Head of caudate nucleus (tissue), 42 donors: ENCODE measurements at regions not wholly inside any gene's neighbourhood (a gene's known extent, or its start where the extent isn't known, plus 50 kb on each side); places are given as distances from the start of the nearest gene placed in this dataset.
"Not testable (repeated sequence)": the region's sequence is repeated elsewhere in the genome, so short reads cannot be mapped to it uniquely, and the experiment has no call there.

ENCODE experiments used
- DNase-seq, 42 donors: peaks; one replicate each; pipeline versions ENCODE4 v3.0.0 to v3.0.0-alpha.2; 2020 to 2021; ENCODE audit warnings: mixed read lengths in 7 of 42
- intact Hi-C: fragments of 100-400 bp; cut with DNase I; formaldehyde crosslinking; loops from one replicate; pipeline ENCODE4 v1.15.0; 2022

- intact Hi-C loops: no loop called here
- no peak for DNase-seq
These were observed 451.5 kb downstream of the TENT5A start for GRCh38 chr6:81300961-81301360.

- intact Hi-C loops: no loop called here
- DNase-seq: no peak
These were observed 453.7 kb downstream of the TENT5A start for GRCh38 chr6:81298751-81299150.

DNA sequence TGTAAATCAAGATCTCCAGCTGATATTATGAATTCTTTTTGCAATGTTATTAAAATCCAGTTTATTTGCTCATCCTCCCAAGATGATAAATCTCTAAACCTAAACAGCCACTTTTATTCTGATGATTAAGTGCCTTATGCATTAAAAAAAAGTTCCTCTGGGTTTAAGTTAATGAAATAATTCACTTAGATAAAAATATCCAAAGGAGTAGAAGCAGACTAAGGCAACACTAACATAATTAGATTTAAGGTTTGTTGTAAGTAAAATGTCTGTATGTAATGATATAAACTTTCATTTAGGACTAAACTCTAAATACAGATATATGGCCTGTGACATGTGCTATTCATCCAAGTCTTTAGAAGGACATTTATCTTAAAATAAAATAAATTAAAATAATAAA, 457.2 kb downstream of the TENT5A start:
- intact Hi-C loops: no loop called here
- no peak for DNase-seq

- intact Hi-C loops: no loop called here
- DNase-seq: no peak
These were observed 458.6 kb downstream of the TENT5A start for GRCh38 chr6:81293896-81294295.

GRCh38 chr6:81289229-81289628, 463.3 kb downstream of the TENT5A start:
- no peak for DNase-seq
- intact Hi-C loops: no loop called here

GRCh38 chr6:81265106-81265505, 487.4 kb downstream of the TENT5A start:
- DNase-seq: no peak
- intact Hi-C loops: no loop called here

- intact Hi-C loops: no loop called here
These were observed 488.8 kb downstream of the TENT5A start for GRCh38 chr6:81263531-81264168.

DNA sequence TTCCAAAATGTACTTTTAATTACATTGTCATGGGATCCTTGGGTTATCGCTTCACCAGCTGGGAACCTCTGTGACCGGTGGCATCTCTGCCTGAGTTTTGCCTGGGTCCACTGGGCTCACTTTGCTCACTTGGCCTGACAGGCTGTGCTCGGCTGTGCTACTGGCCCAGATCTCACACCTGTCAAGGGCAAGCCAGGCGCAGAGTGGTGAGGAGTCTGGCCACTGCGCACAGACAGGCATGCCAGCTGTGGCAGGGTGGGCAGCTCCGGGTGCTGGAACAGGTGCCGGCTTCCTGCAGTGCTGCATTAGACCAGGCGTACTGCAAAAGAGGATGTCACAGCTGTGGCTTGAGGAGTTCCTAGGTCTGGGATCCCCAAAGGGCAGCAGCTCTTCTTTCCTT, 489.8 kb downstream of the TENT5A start:
- no peak for DNase-seq
- intact Hi-C loops: no loop called here

More at GRCh38 chr6:81263531-81264168, 488.8 kb downstream of the TENT5A start:
- DNase-seq: no peak

DNA sequence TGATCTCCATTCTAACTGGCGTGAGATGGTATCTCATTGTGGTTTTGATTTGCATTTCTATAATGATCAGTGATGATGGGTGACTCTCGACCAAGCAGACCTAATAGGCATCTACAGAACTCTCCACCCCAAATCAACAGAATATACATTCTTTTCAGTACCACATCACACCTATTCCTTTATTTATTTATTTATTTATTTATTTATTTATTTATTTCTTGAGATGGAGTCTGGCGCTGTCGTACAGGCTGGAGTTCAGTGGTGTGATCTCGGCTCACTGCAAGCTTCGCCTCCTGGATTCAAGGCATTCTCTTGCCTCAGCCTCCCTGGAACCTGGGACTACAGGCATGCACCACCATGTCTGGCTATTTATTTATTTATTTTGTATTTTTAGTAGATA, 496.3 kb downstream of the TENT5A start:
- intact Hi-C loops: not testable (repeated sequence)

DNA sequence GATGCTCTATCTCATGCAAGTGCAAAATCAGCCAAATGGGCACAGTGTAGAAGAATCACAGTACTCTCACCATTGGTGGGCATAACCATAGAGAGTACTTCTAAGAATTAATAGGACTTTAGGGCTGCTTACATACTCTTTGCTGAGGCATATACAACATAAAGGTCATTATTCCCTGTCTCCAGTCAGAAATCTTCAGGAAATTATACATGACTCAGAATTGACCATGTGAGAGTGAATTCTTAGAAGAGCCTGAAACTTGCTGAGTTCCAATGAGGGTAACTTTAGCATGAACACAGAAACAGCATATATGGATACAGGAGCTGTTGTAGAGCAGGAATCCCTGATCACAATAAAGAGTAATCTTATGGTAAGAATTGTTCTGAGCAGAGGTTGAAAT, 498.7 kb downstream of the TENT5A start:
- DNase-seq: no peak
- intact Hi-C loops: no loop called here

More for the DNA sequence above, 496.3 kb downstream of the TENT5A start:
- DNase-seq: not testable (repeated sequence)

GRCh38 chr6:81252231-81252630, 500.2 kb downstream of the TENT5A start:
- no peak for DNase-seq
- intact Hi-C loops: no loop called here

DNA sequence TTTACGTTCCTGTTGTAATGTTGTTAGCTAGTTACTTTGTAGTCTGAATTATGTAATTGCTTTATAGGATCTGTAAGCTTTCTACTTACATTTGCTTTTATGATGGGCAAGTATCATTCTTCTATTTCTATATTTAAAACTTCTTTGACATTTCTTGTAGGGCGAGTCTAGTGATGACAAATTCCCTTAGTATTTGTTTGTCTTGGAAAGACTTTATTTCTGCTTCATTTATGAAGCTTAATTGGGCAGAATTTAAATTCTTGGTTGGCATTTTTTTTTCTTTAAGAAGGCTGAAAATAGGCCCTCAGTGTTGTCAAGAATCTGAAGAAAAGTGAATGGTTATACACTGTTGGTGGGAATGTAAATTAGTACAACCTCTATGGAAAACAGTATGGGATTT, 506.3 kb downstream of the TENT5A start:
- no peak for DNase-seq
- intact Hi-C loops: no loop called here

GRCh38 chr6:81242624-81243023, 509.9 kb downstream of the TENT5A start:
- DNase-seq: no peak
- intact Hi-C loops: no loop called here

DNA sequence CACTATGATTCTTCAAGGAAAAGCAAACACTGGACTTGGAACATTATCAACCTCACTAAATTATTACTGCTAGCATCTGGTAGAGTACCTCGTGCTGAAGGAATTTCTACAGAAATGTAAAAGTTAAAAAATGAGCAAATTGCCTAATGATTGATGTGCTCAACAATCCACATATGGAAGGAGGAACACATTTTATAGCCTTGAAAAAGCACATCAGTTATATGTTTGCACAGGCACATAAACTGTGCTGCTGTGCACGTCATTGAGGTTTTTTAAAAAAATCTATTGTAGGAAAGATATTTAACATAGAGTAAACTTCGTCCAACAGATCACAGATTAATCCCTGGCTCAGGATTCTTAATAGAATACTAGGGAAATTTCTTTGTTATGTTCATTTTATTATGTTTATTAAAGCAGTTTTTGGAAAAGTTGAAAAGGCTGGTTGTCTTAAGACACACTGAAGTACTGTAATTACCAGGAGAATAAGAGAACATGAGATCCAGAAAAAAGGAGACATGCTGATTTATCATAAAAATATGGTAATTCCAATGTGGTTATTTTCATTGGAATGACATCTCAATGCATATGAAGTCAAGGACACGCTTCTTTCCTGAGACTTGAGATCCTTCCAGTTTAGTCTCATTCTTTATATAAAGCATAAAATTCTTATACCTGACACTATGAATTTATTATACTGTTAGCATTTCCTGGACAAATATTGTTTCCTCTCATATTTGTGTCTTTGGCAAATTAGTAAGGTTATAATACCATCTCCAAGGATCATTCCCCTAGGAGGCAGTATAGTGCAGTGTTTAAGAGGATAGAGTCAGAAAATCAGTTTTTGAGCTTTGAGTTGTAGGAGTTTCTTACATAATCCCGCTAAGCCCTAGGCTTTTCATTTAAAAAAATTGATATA, 511.1 kb downstream of the TENT5A start:
- no peak for DNase-seq
- intact Hi-C loops: no loop called here

- intact Hi-C loops: no loop called here
- DNase-seq: no peak
These were observed 514.1 kb downstream of the TENT5A start for GRCh38 chr6:81238390-81238789.

- DNase-seq: no peak
- intact Hi-C loops: no loop called here
These were observed 515.3 kb downstream of the TENT5A start for GRCh38 chr6:81237226-81237625.

- DNase-seq: no peak
- intact Hi-C loops: no loop called here
These were observed 517.0 kb downstream of the TENT5A start for GRCh38 chr6:81235512-81235911.

DNA sequence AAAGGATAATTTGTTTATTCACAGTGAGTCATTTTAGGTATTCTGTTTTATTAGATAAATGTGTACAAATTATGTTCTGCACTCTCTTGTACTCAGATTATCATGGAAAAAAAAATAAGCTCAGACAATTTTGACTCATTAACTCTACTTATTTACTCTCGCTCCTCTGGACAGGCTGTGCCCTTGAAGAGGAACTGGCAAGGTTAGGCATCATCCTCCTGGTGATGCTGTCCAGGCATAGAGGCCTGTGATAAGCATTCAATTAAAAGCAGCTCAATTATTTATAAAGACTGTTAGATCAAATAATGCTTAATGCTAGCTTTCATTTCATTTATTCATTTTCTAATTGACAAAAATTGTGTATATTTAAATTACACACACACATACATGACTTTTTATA, 518.5 kb downstream of the TENT5A start:
- DNase-seq: no peak
- intact Hi-C loops: no loop called here

DNA sequence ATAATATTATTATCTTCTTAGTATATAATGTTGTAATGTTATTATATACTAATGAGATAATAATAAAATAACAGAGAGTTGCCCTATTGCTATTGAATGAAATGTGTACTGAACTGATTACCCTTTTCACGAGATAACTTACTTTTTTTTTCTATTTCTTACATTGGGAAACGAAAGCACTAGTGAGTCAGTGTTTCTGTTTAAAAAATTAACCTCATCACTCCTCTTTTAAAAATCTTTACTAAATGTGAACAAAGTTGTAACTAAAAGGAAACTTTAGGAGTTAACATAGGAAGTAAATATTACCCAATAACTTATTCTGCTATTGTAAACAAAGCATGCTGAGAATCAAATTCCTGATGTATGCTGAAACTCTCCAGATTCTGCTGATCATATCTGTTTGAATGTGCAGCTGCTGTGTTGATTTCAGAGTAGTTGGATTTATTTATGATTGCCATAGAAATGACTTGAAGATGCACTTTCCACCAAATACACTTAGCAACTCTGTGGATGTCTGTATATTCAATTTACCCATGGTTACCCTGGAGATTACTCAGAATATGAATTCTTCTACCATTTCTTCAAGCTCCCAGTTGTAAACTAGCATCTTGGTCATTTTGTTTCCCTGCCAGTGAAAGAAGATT, 523.4 kb downstream of the TENT5A start:
- no peak for DNase-seq
- intact Hi-C loops: no loop called here

DNA sequence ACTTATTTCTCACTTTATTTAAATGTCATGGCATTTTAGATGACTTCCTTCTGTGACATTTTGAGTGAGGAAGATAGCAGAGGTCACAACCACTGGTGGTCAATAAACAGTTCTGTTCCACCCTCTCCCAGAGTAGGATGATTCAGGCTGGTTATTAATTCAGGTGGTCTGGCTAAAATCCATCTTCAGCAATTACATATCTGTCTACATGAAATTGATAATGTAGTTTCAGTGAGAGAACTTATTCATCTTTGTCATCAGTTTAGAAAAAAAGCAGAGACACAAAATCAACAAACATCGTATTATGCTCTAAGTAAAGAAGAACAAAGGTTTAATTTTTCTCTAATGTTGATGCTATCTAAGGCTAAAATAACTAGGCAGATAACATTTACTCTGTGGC, 525.5 kb downstream of the TENT5A start:
- intact Hi-C loops: no loop called here
- DNase-seq: no peak
